SK-N-MC (cell line): ENCODE measurements at regions not wholly inside any gene's neighbourhood (a gene's known extent, or its start where the extent isn't known, plus 50 kb on each side); places are given as distances from the start of the nearest gene placed in this dataset.

Experiments used
- EZH2 ChIP-seq: fragments of 200-600 bp; sonication (generic); IDR thresholded peaks from one replicate; pipeline ENCODE4 v1.6.1; 2017; ENCODE audit warnings: antibody characterized with exemption
- FOXP2 ChIP-seq: optimal IDR thresholded peaks from 2 replicates; pipeline ENCODE3; 2011; ENCODE audit warnings: mild to moderate bottlenecking, moderate library complexity; ENCODE audit not compliant: insufficient read depth; ENCODE audit errors: extremely low read length, control extremely low read depth
- POLR2AphosphoS5 ChIP-seq: IDR thresholded peaks from 2 replicates; pipeline ENCODE4 v1.6.1; 2012; ENCODE audit warnings: mild to moderate bottlenecking, low read depth, low read length, borderline replicate concordance

DNA sequence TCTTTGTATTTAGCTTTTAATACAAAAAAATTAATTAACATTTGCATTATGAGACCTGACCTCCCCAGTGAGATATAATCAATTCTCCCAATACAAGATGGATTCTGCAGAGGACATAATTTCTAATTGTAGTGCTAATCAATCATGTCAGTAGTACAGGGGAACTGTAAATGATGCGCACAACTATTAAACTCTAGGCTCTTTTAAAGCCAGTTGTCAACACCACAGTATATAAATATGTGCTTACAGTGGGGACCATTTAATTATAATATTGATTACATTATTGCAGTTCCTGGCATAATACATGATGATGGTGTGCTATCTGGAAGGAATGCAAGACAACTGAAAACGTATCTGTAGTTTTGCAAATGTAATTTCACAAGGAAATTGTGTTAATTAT lies 285.6 kb upstream of the EPHA4 start:
- TF ChIP-seq POLR2AphosphoS5 (no peak), FOXP2 (no peak), EZH2 (no peak)
